Stimulated activated CD4-positive, alpha-beta T cell treated with anti-CD3 and anti-CD28 coated beads, Interleukin-15, amount 100 ng/mL, for 1 hour (primary cell): ENCODE measurements at regions not wholly inside any gene's neighbourhood (a gene's known extent, or its start where the extent isn't known, plus 50 kb on each side); places are given as distances from the start of the nearest gene placed in this dataset.
"Not testable (repeated sequence)": the region's sequence is repeated elsewhere in the genome, so short reads cannot be mapped to it uniquely, and the experiment has no call there.

Source experiments
- DNase-seq, 2 donors: peaks; one replicate each; pipeline ENCODE4 v3.0.0-alpha.2; 2020; ENCODE audit warnings: low read depth in 1 of 2, low spot score in 1 of 2

DNA sequence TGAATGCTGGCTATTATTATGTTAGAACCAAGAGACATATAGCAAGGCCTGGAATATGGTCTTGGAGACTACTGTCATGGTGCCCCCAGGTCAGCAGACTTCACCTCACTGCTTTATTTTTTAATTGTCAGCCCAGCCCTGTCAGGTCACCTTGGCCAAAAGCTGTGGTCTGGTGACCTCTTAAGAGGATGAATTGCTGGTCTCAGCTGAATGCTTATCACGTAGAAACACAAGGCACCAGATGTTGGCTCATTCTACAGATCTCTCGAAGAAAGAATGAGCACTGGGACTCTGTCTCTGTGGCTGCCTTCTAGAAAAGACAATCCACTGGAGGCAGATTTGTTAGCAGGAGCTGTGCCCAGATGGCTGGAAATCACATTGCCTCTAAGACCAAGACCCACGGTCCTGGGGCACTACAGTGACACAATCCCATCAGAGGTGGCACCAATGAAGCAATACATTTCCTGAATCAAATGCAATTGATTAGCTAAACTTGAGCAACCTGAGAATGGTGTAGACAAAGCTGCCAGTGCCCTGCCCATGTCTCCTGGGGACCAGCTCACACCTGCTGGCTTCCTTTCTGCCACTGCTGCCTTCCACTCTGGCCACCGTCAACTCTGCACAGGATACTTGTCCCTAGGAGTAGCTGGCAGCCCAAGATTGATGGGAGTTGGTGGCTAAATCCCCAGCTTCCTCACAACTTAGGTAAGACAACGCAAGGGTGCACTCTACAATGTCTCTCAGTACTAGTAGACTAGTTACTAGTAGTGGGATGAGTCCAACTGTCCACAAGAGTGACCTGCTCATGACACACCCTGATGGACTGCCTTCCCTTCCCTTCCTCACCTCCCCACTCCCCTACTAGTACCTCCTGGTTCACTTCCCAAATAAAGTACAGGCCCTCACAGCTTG, 384.9 kb upstream of the PROK2 start:
- no peak for DNase-seq

DNA sequence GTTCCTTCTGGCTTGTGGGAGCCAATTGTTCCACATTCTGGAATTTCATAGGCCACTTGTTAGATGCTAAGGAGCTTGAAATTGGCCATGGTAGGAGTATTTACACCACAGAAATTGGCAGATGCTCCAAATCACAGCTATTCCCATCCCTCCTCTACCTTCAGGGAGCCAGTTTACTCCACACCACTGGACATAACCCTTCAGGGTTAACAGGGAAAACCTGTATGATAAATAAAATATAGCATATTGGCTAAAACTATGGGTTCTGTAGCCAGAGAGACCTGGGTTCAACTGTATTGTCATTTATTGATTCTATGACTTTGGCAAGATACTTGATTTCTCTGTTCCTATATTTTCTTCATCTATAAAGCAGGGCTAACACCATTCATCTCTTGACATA, 384.2 kb upstream of the PROK2 start:
- no peak for DNase-seq

DNA sequence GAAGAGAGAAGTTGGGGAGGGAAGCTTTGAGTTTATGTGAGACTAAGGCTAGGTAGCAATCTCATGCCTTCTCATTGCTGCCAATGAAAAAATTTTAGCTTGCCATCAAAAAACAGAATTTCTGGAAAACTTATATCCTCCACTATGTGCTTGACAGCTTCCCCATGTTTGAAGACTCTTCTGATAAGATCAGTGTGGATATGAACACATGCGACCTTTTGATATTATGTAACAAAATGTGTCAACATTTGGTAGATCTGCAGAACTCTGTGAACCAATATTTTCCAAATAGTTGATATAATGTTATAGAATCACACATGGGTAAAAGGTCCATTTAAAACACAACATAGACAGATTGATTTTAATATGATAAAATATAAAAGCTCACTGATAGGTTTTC, 380.9 kb upstream of the PROK2 start:
- DNase-seq: no peak

DNA sequence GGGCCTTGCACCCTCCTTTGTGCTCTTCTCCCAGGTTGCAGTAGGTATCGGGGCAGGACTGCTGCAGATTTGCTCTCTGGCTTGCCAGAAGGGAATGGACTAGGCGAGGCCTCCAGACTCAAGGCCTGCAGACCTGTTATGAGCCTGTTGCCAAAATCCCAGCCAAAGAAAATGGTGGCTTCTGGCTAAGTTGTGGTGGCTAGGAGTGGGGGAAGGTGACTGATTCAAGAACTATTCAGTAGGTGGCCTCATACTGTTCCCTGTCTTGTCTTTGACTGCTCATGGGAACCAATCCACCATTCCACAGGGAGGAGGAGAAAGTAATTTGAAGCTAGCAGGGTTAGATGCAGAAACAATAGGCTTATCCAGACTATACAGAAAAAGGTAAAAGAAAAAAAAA, 380.4 kb upstream of the PROK2 start:
- DNase-seq: no peak

DNA sequence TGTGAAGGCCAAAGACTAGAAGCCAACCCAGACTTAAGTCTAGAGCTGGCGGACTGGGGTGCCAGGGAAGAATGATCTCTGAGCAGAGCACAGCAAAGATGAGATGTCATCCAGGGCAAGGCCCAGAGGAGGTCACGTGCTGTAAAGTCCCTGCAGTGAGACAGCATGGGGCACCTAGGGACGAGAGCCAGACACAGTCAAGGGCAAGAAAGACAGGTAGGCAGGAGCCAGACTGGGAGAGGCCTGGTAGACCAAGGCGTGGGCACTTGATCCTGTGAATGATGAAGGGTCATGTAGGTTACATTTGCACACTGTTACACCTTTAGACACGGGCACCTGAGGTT, 379.7 kb upstream of the PROK2 start:
- DNase-seq: no peak

DNA sequence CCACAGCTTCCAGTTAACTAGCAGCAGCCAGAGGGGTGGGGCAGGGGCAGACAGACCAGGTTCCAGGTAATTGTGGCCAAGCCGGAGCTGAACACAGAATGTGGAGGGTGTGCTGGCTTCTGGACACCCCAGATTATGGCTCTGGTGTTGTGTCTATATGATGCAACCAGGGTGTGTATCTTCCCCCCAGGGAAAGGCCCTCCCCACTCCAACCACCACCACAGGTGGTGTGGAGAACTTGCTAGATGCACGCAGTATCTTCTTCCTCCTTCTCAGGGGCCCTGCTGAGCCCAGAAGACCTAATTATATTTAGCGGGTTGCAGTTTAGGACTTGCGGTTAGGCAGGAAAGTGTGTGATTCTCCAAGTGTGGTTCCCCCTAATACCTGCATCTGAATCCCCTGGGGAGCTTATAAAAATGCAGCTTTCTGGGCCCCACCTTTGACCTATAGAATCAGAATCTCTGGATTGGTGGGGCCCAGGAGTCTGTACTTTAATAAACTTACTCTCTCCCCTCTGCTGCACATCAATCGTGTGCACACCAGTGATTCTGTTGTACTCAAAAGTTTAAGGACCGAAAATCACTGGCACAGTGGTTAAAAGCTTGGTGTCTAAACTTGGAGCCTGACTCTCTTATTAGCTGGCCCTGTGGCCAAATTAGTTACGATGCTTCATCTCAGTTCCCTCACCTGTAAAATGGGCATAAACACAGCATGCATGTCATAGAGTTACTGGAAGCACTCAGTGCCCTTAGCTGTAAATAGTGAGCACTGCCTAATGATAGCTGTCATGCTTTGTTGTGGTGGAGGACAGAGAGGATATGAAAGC, 379.1 kb upstream of the PROK2 start:
- no peak for DNase-seq

DNA sequence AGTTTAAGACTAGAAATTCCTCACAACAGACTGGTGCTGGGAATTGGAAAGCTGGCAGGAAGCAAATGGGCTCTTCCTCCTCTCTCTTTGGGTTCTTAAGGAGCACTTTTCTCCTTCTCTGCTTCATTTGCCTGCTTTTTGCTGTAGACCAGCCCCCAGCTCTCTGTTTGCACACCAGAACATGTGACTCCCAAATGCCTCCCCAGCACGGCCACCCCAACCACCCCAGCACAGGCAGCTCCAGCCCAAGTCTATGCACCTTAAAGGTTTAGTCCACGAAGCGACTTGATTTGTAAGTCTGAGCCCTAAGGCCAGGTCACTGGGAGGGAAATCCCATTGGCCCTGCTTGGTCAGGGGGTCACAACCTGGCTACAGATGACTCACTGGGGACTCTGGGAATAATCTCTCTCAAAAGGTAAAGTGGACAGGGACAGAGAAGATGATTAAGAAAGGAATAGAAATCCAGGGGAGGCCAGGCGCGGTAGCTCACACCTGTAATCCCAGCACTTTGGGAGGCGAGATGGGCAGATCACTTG, 377.8 kb upstream of the PROK2 start:
- DNase-seq: no peak

DNA sequence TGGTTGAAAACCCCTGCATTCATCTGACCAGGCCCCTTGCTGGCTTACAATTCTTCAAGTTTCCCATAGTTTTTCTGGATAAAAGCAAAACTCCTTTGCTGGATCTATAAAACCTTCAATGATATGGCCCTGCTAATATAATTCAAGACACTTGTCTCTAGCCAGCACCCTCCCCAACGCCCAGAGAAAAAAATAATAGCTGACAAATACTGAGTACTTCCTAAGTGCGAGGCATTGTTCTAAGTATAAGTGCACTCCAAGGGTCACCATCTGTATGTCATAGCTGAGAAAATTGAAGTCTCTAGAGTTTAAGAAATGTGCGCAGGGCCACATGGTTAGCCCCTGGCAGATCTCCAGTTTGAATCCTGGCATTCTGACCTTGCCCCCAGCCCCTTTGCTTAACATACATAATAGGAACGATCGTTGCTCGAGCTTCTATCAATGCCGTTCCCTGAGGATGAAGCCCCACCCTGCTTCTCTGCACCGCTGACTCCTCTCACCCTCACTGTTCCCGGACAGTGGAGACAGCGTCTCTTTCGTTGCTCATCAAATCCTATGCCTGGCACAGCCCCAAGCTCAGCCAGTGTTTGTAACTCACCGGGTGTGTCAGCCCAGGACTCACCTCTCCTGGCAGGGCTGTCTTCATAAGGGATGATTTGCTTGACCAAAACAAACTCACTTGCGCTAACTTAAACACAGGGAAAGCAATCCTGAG, 377.1 kb upstream of the PROK2 start:
- DNase-seq: no peak

DNA sequence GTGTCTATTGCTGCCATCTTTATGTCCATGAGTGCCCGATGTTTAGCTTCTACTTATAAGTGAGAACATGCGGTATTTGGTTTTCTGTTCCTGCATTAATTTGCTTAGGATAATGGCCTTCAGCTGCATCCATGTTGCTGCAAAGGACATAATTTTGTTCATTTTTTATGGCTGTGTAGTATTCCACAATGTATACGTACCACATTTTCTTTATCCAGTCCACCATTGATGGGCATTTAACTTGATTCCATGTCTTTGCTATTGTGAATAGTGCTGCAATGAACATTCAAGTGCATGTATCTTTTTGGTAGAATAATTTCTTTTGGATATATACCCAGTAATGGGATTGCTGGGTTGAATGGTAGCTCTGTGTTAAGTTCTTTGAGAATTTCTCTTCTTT, 376.3 kb upstream of the PROK2 start:
- DNase-seq: not testable (repeated sequence)

DNA sequence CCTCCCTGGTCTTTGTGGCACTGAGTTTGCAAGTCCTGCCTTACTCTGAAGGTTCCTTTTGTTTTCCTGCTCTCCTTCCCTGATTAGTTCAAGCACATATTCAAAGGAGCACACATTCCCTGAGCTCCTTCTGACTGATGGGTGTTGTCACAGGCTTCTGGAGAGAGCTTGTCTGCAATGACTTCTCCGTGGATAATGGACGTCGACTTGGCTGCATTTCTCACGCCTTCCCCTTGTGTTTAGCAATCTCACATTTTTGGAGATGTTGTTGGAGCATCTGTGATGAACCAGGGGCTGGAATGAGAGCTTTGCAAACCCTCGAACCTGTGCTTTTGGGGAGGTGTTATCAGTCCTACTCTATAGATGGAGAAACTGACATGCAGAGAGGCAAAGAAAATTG, 375.4 kb upstream of the PROK2 start:
- no peak for DNase-seq

DNA sequence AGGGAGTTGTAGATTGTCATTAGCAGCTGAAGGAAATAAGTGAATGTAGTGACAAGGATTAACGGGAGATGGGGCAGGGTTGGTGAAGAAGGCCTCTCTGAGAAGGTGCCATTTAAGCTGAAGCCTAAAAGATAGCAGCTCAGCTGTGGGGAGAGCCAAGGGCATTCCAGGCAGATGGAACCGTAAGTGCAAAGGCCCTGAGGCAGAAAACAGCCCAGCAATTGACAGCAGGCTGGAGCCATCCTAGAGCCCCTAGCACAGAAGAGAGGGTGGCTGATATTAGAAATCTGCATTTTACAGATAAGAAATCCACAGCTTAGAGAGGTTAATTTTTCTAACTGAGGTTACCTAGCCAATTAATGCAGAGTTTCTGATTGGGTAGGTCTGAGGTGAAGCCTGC, 374.5 kb upstream of the PROK2 start:
- DNase-seq: no peak

DNA sequence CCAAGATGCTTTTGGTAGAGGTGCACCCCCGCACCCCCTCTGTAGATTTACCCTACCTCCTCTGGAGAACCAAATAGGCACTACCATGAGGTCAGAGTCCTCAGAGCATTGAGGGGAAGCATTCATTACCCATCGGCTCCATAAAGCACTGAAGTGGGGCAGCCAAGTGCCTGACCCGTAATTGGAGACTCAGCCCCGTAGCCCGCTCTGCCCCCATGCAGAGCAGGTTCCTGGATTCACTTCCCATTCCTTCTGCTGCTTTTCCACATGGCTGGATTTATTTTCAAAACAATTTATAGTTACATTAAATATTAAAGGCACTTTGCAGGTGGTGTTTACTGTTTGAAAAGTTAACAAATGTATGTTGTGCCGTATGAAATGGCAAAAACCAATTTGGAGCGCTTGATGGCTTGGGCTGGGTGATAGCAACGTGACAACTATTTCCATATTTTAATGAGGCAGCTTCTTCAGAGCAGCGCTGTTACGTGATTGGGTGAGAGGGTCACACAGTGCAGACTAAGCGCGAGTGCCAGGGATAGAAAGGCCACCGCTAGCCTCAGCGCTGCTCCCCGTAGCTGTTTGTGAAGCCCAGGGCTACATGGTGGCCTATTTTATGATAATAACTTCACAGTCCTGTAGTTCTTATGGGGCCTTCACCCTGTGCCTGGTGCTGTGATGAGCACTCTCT, 373.8 kb upstream of the PROK2 start:
- no peak for DNase-seq

DNA sequence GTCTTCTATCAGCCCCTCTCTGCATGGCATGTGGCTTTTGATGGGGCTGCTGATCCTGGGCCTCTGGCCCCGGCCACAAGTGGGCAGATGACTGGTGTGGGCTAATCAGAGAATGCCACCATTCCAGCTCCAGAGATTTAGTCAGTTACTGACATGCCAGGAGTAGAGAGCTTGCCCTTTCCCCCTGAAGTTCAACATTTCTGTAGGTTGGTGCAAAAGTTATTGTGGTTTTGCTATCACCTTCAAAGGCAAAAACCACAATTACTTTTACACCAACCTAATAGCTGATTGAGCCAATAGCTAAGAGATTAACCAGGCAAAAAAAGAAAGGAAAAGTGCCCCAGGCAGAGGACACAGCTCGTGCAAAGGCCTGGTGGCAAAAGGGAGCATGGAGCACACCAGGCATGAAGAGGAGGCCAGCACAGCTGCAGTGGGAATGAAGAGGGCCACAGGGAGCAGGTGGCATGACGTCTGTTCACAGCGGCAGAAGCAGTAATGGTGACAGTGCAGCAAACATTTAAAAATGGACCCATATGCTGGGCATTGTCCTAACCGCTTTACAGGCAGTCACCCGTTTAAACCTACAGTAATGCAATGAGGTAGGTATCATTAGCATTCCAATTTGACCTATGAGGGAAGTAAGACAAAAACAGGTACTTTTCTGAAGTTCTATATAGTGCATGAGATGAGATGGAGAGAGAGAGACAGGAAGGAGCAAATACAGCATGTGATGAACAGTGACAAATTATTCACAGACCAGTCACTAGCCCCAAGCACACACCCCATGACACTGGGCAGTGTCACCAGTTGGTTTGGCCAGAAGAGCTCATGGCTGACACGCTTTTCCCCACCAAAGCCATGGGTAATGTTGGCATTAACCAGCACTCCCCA, 373.0 kb upstream of the PROK2 start:
- no peak for DNase-seq

DNA sequence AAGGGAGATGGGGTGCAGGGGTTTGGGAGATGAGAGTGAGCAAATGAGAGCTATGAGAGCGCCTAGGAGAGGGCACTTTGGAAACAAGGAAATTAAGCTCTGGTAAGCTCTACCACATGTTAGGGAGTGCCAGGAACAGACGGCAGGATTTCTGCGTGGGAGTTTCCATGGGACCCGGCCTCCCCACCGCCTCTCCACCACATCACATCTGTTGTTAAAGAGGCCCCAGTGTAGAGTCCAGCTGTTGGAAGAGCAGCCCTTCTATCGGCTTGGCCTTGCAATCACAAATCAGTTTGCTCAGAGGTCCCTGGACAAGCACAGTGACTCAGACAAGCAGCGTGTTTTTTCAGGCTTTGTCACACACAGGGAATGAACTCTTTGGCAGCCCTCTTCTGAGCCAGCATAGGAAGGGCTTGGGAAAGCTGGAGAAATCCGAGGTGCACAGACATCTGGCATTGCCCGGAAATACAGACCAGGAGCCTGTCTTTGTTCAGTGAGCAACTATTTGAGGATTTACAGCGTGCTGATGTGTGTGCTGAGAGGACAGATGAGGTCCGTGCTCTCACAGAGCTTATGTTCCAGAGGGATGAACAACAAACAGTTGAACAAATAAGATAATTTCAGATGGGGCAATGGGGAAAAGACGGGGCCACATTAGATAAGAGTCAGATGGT, 370.6 kb upstream of the PROK2 start:
- DNase-seq: no peak

DNA sequence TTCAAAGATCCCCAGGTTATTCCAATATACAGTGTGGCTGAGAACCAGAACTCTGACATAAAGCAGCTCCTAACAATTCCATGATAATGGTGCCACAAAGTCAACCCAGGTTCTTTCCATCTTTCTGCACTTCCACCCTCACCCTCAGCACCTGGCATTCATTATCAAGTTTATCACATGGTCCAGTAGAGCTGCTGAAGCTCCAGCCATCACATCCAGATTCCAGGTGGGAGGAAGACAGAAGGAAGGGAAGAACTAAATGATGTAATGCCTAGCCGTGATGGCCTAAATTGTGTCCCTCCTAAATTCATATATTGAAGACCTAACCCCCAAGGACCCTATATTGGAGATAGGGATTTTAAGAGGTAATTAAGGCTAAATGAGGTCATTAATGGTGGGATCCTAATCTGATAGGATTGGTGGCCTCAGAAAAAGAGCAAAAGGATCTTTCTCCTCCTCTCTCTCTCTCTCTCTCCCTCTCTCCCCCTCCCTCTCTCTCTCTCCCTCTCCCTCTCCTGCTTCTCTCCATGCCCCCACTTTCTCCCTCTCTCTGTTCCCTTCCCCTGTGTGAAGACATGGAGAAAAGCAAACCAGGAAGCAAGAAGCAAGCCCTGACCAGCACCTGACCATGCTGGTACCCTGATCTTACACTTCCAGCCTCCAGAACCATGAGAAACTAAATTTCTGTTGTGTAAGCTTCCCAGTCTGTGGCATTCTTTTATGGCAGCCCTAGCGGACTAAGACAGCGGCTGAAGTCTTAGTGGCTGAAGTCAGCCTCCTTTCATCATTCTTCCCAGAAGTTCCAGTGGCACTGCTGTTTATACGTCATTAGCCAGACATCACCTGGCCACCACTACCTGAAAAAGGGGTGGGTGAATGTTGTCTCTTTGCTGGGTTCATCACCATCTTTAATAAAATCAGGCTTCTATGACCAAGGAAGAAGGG, 369.7 kb upstream of the PROK2 start:
- no peak for DNase-seq

DNA sequence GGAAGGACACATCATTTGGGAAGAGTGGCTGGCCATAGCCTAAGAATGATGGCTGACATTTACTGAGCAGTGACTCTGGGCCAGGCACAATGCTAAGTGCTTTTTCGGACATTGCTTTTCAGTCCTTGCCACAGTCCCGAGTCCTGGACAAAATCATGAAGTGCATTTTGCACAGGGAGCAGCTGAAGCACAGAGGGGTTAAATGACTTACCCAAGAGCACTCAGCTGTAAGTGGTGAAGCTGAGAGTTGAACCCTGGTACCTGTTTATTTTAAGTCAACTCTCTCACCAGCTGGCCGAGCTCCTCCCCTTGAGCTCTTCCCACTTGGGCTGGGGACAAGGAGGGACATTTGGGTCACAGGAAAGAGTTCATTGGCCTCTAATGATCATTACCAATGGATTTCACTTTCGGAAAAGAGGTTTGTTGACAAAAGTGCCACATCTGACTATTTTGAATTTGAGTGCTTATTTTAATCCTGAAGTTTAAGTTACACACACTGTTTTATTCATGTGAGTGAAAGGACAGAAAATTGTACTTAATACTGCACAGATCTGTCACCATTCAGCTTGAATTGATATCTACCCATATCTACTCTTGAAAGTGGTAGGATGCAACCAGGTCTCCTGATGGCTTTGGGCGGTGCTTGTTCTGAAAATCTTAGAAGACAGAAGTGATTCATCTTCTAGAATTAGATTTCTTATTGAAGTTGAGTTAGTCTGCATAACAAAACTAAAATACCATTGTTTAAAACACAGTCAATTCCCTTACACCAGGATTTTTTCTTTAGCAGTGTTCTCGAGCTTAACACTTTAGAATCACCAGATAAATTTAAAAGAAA, 368.7 kb upstream of the PROK2 start:
- DNase-seq: no peak
